ENCODE measurements at regions not wholly inside any gene's neighbourhood (a gene's known extent, or its start where the extent isn't known, plus 50 kb on each side); places are given as distances from the start of the nearest gene placed in this dataset.

GRCh38 chr5:143533475-143533874 is 130.0 kb upstream of the NR3C1 start:
- no peak overlapping the region for H2BK15ac ChIP-seq (ENCODE audit: low read depth, low read length)
- DNase-seq: no peak
- no peak overlapping the region for H2BK12ac ChIP-seq (ENCODE audit: insufficient read length, low read depth, low read length)
- no peak overlapping the region for H2BK20ac ChIP-seq (ENCODE audit: low read depth, low read length, poor library complexity, severe bottlenecking)
- H3K27me3 ChIP-seq (ENCODE audit: insufficient read depth, low read length): no peaks in the 10 kb centered on the region
- no peak overlapping the region for H3K14ac ChIP-seq (ENCODE audit: insufficient read depth, low read length)
- TF ChIP-seq CTCF (conservative IDR thresholded peaks at IDR 0.05): no peak
- H4K91ac ChIP-seq (ENCODE audit: insufficient read length, low read depth, low read length): no peak overlapping the region
- H3K27ac ChIP-seq (ENCODE audit: insufficient read length, low read depth, low read length): no peak overlapping the region
- H4K5ac ChIP-seq (ENCODE audit: insufficient read length, low read depth, low read length): no peak overlapping the region
- H2AK5ac ChIP-seq (ENCODE audit: insufficient read length, low read length): no peak overlapping the region
- no peak overlapping the region for H3K4me2 ChIP-seq (ENCODE audit: insufficient read depth, insufficient read length, low read length)
- no peaks in the 10 kb centered on the region for H3K79me2 ChIP-seq (ENCODE audit: insufficient read depth, low read length)
- Mint-ChIP-seq H3K27ac (no peak overlapping the region), H3K27me3 (ENCODE audit: low read depth) (no peaks in the 10 kb centered on the region), H3K9me3 (0 out of 5 replicates have a peak, but pooled peaks cover 0 to 2% of the 10 kb centered on the region in 2 experiments), H3K36me3 (ENCODE audit: insufficient read depth in 1 of 3, low read depth in 3 of 3) (no peaks in the 10 kb centered on the region; a peak in 1 of 7 replicates), H3K4me1 (no peaks in the 10 kb centered on the region), H3K4me3 (no peak overlapping the region)
- H3K18ac ChIP-seq (ENCODE audit: insufficient read length, low read depth, low read length): no peak overlapping the region
- H3K23me2 ChIP-seq (ENCODE audit: insufficient read length, low read depth, low read length, poor library complexity, severe bottlenecking): no peaks in the 10 kb centered on the region
- no peaks in the 10 kb centered on the region for H3K79me1 ChIP-seq (ENCODE audit: insufficient read depth, low read depth, low read length, poor library complexity, severe bottlenecking)
- no peak overlapping the region for H3K9ac ChIP-seq (ENCODE audit: extremely low read depth, insufficient read length, low read length)
- H3K9me3 ChIP-seq (ENCODE audit: control insufficient read depth, low read depth, low read length): no peaks in the 10 kb centered on the region
- no peaks in the 10 kb centered on the region for H3K4me1 ChIP-seq (ENCODE audit: insufficient read depth, low read length)
- H2BK120ac ChIP-seq (ENCODE audit: low read depth, low read length, poor library complexity, severe bottlenecking): no peak overlapping the region
- no peak overlapping the region for H3T11ph ChIP-seq (ENCODE audit: low read length)
- H2BK5ac ChIP-seq (ENCODE audit: insufficient read length, low read length): no peak overlapping the region
- H3K4ac ChIP-seq (ENCODE audit: low read depth, low read length): no peak overlapping the region
- WGBS (ENCODE audit: extremely low coverage, insufficient read length, low lambda C conversion rate): no CpG with 5 or more reads among the region's 3 CpGs
- H3K56ac ChIP-seq (ENCODE audit: insufficient read length, low read depth, low read length): no peak overlapping the region
- no peaks in the 10 kb centered on the region for H4K20me1 ChIP-seq (ENCODE audit: control insufficient read depth, insufficient read depth, insufficient read length)
- H4K8ac ChIP-seq (replicated peaks; ENCODE audit: insufficient read length, low read depth, low read length): no peak overlapping the region
- H2AFZ ChIP-seq (ENCODE audit: low read length): no peak overlapping the region
- H3K23ac ChIP-seq (ENCODE audit: insufficient read length, low read depth, low read length): no peak overlapping the region

Measured in H9 (cell line).